ENCODE measurements at regions not wholly inside any gene's neighbourhood (a gene's known extent, or its start where the extent isn't known, plus 50 kb on each side); places are given as distances from the start of the nearest gene placed in this dataset.

DNA sequence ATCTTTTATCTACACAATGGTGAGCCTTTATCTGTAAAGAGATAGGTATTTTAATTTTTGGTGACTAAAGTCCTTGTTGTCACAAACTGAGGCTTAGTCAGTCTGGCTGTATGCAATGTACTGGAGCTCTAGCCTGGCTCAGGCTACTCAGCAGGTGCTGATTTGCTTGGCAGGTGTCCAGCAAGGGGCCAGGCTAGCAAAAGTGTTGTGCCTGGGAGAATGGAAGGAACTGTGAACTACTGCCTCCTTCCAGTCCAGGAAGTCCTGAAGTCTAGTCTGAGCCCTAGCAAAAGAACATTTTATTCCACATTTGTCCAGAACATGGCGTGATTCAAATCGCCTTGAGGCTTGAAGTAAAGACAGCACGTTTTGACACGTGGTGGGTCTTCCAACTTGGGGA, 260.5 kb downstream of the CCDC85A start:
- no peak for DNase-seq

DNA sequence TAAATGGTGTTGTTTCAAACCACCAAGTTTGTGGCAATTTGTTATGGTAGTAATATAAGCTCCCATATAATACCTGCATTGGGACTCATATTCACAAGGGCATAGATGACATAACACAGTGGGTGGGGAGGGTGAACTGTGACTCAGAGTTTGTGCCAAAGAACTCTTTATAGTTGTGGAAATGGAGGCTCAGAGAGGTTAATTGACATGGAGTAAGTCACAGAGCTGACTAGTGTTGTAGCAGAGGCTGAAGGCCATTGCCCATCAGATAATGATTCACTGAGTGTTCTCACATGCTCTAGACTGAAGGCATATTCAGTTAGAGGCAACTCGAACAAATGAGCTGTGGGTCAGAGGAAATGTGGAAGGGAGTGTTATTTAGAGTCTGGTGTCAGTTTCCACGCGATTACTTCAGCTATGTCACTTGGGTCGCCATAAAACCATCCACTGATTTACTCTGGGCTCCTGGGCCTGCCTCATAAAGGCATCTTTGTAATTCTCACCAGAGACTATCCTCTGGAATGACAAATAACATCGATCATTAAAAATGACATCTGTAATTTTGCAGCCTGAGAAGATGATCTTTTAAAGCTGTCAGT, 264.7 kb downstream of the CCDC85A start:
- DNase-seq: no peak

DNA sequence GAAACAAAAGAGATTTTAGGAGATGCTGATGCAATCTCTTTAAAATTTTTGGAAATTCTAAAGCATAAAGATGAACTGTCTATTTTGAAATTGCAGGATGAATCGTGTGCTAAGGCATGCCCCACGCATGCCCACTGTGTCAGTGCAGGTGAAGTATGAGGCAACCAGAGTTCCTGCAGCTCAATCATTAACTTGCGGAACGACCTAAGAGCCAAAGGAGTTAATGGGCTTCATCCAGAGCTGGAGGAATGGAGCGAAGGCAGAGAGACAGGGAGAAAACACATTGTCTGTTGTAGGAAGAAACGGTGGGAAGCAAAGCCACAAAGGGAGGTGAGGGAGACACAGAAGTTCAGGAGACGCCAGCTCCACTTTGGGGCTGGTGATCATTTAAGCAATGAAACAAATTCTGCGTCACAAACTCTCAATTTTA, 265.2 kb downstream of the CCDC85A start:
- DNase-seq: no peak

DNA sequence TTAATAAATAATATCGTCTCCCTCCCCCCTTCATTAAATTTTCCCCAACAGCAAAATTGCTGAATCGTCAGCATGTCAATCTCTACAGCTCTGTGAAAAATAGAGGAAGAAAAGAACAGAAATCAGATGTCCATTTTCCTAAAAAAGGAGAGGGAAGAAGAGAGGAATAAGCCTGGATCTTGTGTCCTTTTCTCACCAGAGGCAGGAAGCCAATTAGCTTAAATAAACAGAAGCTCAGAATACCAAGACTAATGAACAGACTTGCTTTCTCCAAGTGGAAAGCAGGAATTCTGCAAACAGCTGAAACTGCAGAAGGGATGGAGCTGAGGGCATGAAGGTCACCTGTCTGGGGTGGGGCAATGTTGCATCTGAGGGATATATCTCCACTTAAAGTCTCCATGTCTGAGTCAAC, 265.7 kb downstream of the CCDC85A start:
- no peak for DNase-seq

DNA sequence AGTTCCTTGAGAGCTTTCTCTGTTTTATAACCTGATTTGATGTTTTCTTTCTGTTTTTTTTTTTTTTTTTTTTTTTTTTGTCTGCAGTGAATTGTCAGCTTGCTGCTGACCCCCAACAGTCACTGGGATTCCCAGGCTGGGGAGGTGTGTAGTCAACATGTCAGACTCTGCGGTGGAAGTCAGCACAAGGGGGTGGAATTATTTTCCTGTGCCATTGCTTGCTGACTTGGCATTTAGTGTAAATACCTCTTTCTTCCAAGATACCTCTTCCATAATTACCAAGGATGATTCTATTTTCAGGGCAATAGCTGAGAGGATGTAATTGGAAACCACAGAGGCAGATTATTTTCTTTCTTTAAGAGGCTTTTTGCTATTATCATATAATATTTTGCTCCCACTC, 266.3 kb downstream of the CCDC85A start:
- no peak for DNase-seq

DNA sequence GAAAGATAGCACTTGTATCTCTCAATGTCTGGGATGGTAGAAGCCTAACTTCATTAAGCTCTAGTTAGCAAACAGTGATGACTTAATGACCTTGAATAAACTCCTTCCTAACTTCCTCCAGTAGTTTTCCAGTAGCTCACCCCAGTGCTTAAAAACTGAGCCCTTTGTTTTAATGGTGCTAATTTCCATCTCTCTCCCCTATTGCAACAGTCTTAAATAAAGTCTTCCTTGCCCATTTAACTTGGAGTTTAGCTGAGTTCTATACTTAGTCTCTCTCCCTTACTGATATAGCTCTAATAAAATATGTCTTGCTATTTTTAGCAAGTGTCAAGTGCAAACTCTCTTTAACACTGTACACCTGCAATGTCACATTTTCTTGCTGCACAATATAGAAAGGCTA, 267.0 kb downstream of the CCDC85A start:
- no peak for DNase-seq

DNA sequence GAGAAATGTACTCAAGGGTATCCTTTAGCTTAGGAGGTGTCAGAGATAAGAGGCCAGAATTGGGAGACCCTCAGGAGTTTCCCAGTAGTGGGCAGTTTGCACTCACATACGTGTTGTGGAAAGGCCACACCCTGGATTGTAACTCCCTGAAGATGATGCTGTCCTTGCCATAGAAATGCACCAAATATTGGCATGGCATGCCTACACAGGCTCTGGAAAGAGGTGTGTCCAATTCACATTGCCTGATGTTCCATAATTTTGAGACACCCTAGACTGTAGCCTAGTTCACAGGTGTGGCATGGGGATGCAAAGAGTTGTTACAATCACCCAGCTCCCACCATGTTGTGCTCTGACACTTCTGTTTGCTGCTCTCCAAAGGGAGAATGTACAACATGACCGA, 271.9 kb downstream of the CCDC85A start:
- no peak for DNase-seq

- DNase-seq: no peak
These were observed 273.0 kb downstream of the CCDC85A start for GRCh38 chr2:56456791-56457190.

DNA sequence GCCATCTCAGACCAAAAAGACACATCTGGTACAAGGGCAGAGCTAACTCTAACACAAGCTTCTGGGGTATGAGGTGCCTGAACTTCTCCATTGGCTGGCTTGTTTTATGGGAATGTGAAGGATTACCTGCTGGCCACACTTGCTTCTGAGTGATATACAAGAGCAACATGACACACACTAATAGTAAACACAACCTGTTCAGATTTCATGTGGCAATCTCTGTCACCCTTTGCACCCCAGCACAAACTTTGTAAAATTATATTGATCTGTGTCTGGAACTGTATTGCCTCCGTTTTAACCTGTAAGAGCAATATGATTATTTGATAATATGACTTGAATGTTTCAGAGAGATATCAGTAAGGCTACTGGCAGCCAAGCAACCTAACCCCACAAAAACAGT, 276.7 kb downstream of the CCDC85A start:
- DNase-seq: no peak

GRCh38 chr2:56464066-56464465, 280.3 kb downstream of the CCDC85A start:
- no peak for DNase-seq

DNA sequence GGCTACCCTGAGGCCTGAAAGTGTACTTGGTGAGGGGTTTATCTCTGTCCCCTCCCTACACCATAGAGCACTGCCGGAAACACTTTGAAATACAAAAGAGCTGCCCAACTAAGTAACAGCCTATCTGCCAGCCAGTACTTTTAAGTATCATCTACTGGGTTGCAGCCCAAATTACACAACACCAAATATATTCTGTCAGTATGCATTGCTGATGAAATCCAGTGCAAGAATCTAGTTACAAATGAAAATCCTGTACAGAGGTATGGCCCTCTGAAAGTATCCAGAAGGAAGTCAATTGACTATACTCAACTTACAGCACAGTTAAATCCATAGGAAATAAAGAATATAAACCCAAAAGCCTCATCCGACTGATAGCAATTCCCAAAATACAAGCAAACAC, 280.8 kb downstream of the CCDC85A start:
- no peak for DNase-seq

GRCh38 chr2:56465491-56465890, 281.7 kb downstream of the CCDC85A start:
- no peak for DNase-seq

DNA sequence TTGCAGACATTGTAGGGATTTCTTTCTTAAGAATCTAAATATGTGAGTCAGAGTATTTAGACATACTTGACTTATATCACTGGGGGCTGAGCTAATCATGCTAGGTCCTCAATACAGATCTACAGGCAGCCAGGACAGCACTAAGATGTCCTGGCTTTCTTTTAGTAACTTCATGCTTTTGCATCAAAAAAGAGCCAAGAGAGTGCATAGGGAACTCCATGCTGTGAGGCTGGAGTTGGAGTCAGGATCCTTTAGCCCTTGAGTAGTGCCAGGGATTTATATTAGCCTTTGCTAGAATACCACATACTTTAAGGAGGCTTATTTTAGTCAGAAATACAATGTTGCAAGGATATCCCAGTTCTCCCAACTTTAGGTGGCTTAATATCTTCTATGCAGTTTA, 289.7 kb downstream of the CCDC85A start:
- DNase-seq: no peak

- no peak for DNase-seq
These were observed 290.8 kb downstream of the CCDC85A start for GRCh38 chr2:56474412-56475158.

GRCh38 chr2:56475191-56475590, 291.4 kb downstream of the CCDC85A start:
- no peak for DNase-seq

DNA sequence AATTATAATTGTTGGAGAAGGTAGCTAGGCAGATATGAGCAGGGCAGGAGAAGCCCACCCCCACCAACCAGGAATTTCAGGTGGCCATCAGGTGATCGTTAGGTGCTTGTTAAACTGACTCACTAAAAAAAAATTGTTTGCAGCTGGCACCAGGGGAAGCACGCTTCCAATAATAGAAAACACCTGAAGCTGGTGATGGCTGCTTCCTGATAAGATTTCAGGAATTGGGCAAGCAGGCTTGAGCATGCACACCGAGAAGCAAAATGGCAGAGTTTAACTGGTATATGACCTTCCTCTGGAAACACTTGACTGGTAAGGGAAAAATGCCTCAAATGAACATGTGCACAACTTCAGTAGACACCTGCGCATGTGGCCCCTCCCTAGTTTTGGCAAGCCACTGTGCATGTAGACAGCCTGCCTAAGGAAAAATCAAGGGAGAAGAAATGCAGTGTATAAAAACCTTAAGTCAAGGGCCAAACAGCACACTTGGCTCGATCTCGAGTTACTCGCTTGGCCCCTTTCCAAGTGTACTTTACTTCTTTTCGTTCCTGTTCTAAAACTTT, 292.8 kb downstream of the CCDC85A start:
- no peak for DNase-seq

- no peak for DNase-seq
These were observed 294.2 kb downstream of the CCDC85A start for GRCh38 chr2:56478027-56478426.

- no peak for DNase-seq
These were observed 299.3 kb downstream of the CCDC85A start for GRCh38 chr2:56483081-56483480.

DNA sequence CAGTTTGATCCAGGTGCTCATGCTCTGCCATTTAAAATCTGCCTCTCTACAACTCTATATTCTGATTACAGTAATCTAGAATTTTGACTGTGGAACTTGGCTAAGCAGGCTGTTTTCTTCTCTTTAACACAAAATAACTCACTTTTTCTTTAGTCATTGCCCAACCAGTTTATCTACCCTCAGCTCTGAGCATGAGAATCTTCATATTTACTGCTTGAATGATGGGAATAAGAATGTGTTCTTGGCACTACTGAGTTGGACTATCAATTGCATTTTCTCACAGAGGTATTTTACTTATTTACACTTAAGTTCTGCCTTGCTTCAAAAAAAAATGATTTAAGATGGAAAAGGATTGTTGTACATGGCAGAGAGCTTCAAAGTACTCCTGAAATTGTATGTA, 301.1 kb downstream of the CCDC85A start:
- no peak for DNase-seq

- DNase-seq: no peak
These were observed 316.5 kb downstream of the CCDC85A start for GRCh38 chr2:56500317-56500716.

DNA sequence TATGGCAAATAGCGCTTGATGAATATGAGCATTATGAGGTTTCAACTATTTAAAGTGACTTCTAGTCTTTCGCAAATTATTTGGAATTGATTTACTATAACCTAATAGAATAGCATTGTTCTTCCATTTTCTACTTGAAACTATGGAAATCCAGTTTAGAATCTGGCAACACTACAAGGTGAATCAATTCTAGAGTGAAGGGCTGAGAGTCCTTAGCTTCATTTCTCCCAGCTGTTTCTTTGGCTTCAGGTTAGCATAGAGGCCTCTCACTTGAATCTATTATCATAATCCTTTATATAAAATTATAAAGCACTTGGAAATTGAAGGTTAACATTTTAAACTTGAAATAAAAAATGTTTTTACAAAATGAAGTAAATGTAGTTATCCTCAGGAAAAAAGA, 318.8 kb downstream of the CCDC85A start:
- no peak for DNase-seq

DNA sequence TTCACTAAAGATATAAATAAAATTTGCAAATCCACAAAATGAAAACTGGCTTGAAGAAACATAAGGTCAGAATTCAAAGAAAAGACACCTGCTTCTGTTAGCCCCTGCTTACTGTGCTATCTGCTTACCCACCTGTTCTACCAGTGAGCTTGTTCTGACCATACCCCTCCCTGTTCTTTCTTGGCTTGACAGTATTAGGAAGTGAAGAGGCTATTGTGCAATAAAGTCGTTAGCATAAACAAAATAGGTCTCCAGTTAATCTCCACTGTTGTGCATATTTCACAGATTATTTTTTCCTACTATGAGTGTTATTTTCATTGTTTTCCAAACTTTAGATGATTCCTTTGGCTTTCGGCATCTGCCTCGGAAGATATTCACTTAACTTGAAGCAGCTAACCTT, 322.1 kb downstream of the CCDC85A start:
- DNase-seq: no peak

DNA sequence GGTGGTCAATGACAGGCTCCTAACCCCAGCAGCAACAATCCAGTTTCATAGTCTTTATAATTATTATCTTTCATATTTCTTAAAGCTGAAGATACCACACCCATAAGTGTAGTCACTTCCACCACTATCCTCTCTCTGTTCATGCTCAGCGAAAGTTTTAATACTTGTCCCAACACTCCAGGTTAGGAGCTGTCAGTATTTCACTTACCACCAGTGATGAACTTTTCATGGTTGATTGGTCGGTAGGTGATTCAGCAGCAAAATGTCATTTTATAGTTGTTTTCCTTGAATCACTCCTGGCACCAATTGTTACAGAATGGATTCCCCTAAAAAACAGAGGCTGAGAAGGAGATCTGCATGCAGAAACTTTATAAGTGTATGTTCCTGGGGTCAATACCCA, 324.9 kb downstream of the CCDC85A start:
- no peak for DNase-seq

GRCh38 chr2:56510610-56511009, 326.8 kb downstream of the CCDC85A start:
- DNase-seq: no peak

DNA sequence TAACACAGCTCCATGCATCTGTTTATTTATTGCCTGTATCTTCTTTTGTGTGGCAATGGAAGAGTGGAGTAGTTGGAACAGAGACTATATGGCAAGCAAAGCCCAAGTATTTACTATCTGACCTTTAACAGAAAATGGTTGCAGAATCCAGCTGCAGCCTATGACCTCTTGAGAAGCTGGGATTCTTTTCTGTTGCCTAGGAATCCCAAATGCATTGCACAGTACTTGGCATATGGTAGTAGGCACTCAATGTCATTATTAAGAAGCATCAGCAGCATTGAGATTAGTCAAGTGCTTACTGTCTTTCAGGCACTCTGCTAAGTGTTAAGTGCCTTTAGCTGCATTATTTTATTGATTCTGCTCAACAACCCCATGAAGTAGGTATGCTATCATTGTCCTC, 331.6 kb downstream of the CCDC85A start:
- no peak for DNase-seq
